H1 (cell line): ENCODE measurements at regions not wholly inside any gene's neighbourhood (a gene's known extent, or its start where the extent isn't known, plus 50 kb on each side); places are given as distances from the start of the nearest gene placed in this dataset.

ENCODE experiments used
- TAF1 ChIP-seq: IDR thresholded peaks from 2 replicates; pipeline ENCODE4 v1.6.1; 2011; ENCODE audit warnings: mild to moderate bottlenecking, low read depth, low read length

- TF ChIP-seq TAF1: no peak
Measured at GRCh38 chr2:12033494-12033893, 287.1 kb downstream of the LPIN1 start (continued).
